Kidney (tissue), 13 donors: ENCODE measurements at regions not wholly inside any gene's neighbourhood (a gene's known extent, or its start where the extent isn't known, plus 50 kb on each side); places are given as distances from the start of the nearest gene placed in this dataset.

Experiments
- DNase-seq, 5 donors: peaks; one replicate each; pipeline ENCODE4 v3.0.0-alpha.2; 2013 to 2020
- FAIRE-seq: peaks from 2 replicates; lab custom pipeline; 2012; peaks lifted over from hg19 to GRCh38; lab: Jason Lieb, UNC
- H3K27ac ChIP-seq, 2 donors: one replicate each; pipeline ENCODE4 v1.7.0; 2013; ENCODE audit warnings: low read depth in 2 of 2, low read length in 2 of 2, inconsistent platforms in 1 of 2
- H3K27me3 ChIP-seq: one replicate; pipeline ENCODE4 v1.7.1; 2013; ENCODE audit warnings: low read length, inconsistent platforms; ENCODE audit not compliant: control insufficient read depth, insufficient read depth
- H3K36me3 ChIP-seq, 3 donors: one replicate each; pipeline versions ENCODE4 v1.7.0 to v1.7.1; 2013; ENCODE audit warnings: low read length in 3 of 3, control low read depth in 1 of 3, inconsistent platforms in 1 of 3; ENCODE audit not compliant: insufficient read depth in 3 of 3, control insufficient read depth in 2 of 3
- H3K4me1 ChIP-seq, 3 donors: one replicate each; pipeline versions ENCODE4 v1.7.0 to v1.7.1; 2013; ENCODE audit warnings: low read length in 3 of 3, inconsistent platforms in 1 of 3, low read depth in 1 of 3; ENCODE audit not compliant: control insufficient read depth in 2 of 3, insufficient read depth in 2 of 3
- H3K4me3 ChIP-seq, 3 donors: one replicate each; pipeline versions ENCODE4 v1.7.0 to v1.8.1; 2013; ENCODE audit warnings: low read length in 3 of 3, control low read depth in 1 of 3, inconsistent platforms in 1 of 3
- H3K9ac ChIP-seq, 3 donors: one replicate each; pipeline versions ENCODE4 v1.7.0 to v1.7.1; 2013; ENCODE audit warnings: low read length in 3 of 3, control low read depth in 1 of 3, inconsistent platforms in 1 of 3
- H3K9me3 ChIP-seq, 3 donors: one replicate each; pipeline versions ENCODE4 v1.7.0 to v1.7.1; 2013; ENCODE audit warnings: low read length in 3 of 3, control low read depth in 1 of 3, inconsistent platforms in 1 of 3; ENCODE audit not compliant: control insufficient read depth in 2 of 3, insufficient read depth in 1 of 3
- intact Hi-C: fragments of 100-400 bp; cut with DNase I; formaldehyde crosslinking; loops from one replicate; pipeline ENCODE4 v1.11.1; 2022
- TF ChIP-seq, protein P1 (sequence below): IDR thresholded peaks from 3 replicates; pipeline ENCODE4 v1.5.1; 2012; ENCODE audit warnings: mild to moderate bottlenecking, moderate library complexity, borderline replicate concordance; ENCODE audit not compliant: insufficient read depth; ENCODE audit errors: extremely low read depth
- donor health status: control.
- donor health status: control.
- donor health status: control.
- donor health status: control.
- donor health status: control.
- donor health status: DM: yes; HTN: yes; CAD: no.
- donor health status: Normal renal cell carcinoma (clear cell type).

GRCh38 chr4:53721263-53721662, 130.0 kb upstream of the LNX1 start:
- Histone ChIP-seq H3K4me3 (no peak overlapping the region), H3K9ac (no peak overlapping the region), H3K27ac (no peak overlapping the region), H3K9me3 (no peaks in the 10 kb centered on the region), H3K4me1 (no peaks in the 10 kb centered on the region), H3K27me3 (no peaks in the 10 kb centered on the region), H3K36me3 (no peaks in the 10 kb centered on the region)
- DNase-seq, result no peak
- TF ChIP-seq, protein P1, sequence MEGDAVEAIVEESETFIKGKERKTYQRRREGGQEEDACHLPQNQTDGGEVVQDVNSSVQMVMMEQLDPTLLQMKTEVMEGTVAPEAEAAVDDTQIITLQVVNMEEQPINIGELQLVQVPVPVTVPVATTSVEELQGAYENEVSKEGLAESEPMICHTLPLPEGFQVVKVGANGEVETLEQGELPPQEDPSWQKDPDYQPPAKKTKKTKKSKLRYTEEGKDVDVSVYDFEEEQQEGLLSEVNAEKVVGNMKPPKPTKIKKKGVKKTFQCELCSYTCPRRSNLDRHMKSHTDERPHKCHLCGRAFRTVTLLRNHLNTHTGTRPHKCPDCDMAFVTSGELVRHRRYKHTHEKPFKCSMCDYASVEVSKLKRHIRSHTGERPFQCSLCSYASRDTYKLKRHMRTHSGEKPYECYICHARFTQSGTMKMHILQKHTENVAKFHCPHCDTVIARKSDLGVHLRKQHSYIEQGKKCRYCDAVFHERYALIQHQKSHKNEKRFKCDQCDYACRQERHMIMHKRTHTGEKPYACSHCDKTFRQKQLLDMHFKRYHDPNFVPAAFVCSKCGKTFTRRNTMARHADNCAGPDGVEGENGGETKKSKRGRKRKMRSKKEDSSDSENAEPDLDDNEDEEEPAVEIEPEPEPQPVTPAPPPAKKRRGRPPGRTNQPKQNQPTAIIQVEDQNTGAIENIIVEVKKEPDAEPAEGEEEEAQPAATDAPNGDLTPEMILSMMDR, result no peak
- intact Hi-C loops, result no loop called here
- FAIRE-seq, result no peak

DNA sequence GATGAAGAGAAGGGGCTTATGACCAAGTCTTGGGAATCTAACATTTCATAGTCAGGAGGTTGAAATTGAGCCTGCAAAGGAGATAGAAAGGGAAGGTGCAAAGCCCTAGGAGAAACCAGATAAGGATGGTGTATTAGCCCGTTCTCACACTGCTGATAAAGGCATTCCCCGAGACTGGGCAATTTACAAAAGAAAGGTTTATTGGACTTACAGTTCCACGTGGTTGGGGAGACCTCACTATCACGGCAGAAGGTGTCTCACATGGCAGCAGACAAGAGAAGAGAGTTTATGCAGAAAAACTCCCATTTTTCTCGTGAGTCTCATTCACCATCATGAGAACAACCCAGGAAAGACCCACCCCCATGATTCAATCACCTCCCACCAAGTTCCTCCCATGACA, 129.5 kb upstream of the LNX1 start:
- FAIRE-seq, result no peak
- intact Hi-C loops, result no loop called here
- H3K36me3 ChIP-seq, result no peaks in the 10 kb centered on the region

DNA sequence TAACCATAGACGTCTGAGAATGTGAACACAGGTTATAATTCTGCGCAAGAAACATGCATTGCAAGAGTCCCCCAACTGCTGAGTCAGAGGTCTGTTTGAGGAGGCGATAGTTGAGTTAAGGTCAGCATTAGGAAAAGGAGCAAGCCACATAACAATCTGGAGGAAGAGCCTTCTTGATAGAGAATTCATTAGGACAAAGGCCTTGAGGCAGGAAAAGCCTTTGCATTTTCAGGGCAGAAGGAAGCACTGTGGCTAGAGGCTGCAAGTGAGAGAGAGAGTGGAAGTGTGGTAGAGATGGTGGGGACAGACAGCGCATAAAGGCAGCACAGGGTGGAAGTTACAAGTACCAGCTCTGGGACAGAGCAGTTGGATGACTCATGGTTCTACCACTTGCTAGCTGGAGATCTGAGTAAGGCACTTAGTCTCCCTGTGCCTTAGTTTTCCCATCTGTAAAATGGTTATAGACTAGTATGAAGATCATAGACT, 125.8 kb upstream of the LNX1 start:
- H3K9me3 ChIP-seq, result no peaks in the 10 kb centered on the region
- TF ChIP-seq, protein P1, result no peak
- H3K4me3 ChIP-seq, result no peak overlapping the region
- no peak overlapping the region for H3K27ac ChIP-seq
- no peak for DNase-seq
- intact Hi-C loops, result no loop called here
- H3K9ac ChIP-seq, result no peak overlapping the region
- H3K4me1 ChIP-seq, result no peaks in the 10 kb centered on the region
- H3K36me3 ChIP-seq, result no peaks in the 10 kb centered on the region
- FAIRE-seq, result no peak
- no peaks in the 10 kb centered on the region for H3K27me3 ChIP-seq

More for the DNA sequence above, 129.5 kb upstream of the LNX1 start:
- H3K9ac ChIP-seq, result no peak overlapping the region
- no peak overlapping the region for H3K4me3 ChIP-seq
- TF ChIP-seq, protein P1, result no peak
- no peaks in the 10 kb centered on the region for H3K27me3 ChIP-seq
- no peak for DNase-seq
- H3K9me3 ChIP-seq, result no peaks in the 10 kb centered on the region
- H3K4me1 ChIP-seq, result no peaks in the 10 kb centered on the region
- no peak overlapping the region for H3K27ac ChIP-seq

DNA sequence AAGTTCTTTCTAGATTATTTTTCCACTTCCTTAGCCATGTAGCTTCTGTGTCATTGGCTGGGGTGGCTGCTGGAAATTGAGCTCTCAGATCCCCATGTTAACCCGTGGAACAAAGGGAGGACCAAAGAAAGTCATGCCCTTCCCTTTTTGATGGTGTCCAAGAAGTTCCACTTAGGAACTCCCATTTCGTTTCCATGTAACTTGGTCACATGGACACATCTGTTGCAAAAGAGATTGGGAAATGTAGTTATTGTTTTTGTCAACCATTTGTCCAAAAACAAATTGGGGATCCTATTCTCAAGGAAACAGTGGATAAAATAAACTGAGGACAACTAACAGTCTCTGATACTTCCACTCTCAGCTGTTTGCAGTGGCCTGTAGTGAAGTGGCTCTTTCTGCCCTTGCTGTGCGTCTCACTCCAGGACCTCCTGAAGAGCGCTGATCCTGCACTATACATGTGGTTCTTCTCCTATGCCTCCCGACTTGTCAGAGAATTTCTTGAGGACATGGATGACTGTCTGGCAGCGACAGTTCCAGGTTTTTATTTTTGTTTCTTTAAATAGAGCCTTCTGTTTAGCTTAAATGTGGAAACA, 125.3 kb upstream of the LNX1 start:
- Histone ChIP-seq H3K27me3 (no peaks in the 10 kb centered on the region), H3K4me3 (no peak overlapping the region), H3K4me1 (no peaks in the 10 kb centered on the region), H3K27ac (no peak overlapping the region), H3K9ac (no peak overlapping the region), H3K9me3 (no peaks in the 10 kb centered on the region), H3K36me3 (no peaks in the 10 kb centered on the region)
- FAIRE-seq (no peak), DNase-seq (no peak)
- TF ChIP-seq, protein P1, result no peak
- intact Hi-C loops, result no loop called here
